GM15510 (cell line): ENCODE measurements at regions not wholly inside any gene's neighbourhood (a gene's known extent, or its start where the extent isn't known, plus 50 kb on each side); places are given as distances from the start of the nearest gene placed in this dataset.

ENCODE experiments used
- POLR2A ChIP-seq: IDR thresholded peaks from 3 replicates; pipeline ENCODE4 v1.6.1; 2011; ENCODE audit warnings: borderline replicate concordance; ENCODE audit not compliant: insufficient read length; ENCODE audit errors: extremely low read depth

DNA sequence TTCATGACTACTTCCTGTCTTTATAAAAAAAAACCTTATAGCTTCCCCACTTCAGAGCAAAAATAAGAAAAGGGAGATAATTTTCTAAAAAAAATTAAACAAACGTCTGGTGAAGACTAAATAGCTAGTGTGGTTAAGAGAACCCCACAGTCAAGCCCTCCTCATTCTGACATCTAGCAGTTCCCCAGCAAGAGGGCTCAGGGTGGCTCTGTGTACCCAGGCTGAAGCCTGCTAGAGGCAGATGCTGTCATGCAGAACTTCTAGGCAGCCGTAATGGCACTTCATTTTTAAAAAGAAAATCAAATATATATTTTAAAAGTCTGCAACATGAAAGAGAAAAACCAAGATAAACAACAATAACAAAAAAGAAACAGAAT, 223.1 kb upstream of the KLF14 start:
- no peak for TF ChIP-seq POLR2A

DNA sequence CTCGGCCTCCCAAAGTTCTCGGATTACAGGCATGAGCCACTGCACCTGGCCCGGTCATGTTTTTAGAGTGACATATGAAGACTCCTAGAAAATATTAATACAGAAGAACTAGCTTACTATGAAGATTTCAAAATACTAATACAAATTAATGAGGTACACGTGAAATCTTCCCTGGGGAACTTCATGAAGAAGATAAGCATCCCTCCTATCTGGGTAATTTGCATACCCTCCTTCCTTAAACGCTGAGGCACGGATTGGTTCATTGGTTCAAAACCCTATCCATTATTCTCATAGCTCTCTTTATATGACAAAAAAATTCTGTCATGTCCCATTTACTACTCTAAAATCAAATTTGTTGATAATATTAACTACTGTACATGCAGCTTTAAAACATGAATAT, 224.8 kb upstream of the KLF14 start:
- no peak for TF ChIP-seq POLR2A

DNA sequence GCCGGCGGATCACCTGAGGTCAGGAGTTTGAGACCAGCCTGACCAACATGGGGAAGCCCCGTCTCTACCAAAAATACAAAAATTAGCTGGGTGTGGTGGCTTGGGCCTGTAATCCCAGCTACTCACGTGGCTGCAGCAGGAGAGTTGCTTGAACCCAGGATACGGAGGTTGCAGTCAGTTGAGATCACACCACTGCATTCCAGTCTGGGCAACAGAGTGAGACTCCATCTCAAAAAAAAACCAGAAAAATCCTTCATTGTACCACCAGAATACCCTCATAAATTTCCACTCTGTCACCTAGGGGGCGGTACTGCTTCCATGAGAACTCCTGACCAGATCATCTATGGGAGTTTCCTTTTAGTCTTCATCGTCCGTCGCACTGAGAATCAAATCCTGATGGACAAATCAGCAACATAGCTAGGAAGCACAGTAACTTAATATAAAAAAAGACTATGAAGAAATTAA, 225.8 kb upstream of the KLF14 start:
- no peak for TF ChIP-seq POLR2A

DNA sequence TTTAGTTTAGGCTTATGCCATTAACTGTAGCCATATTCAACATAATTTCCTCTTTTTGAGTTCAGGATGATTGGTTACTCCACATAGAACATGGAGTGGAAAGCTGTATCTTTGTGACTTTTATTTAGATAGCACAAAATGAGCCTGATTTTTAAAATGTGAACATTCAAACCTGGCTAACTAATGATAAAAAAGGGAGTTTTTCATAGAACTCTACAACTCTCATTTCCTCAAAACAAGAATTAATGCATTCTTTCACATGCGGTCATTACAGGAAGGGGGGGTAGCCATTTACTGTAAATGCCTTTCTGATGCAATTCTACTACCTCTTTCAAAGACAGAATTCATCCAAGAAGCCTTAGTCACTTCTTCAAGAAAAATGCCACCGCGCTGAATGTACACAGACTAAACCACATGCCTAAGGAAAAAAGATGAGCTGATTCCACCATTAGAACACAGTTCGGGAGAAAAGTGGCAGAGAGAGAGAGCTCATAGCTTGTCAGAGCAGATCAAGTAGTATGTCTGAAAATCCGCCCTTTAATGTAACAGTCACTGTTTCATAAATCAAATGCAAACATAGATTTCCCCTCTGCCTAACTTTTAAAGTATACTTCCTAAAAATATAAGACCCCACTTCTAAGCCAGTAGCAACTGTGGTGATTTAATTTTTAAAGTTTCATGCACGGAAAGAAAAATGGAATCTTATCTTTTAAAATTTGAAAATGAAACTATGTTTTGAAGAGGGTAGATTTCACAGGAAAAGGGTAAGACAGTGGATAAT, 226.4 kb upstream of the KLF14 start:
- no peak for TF ChIP-seq POLR2A

DNA sequence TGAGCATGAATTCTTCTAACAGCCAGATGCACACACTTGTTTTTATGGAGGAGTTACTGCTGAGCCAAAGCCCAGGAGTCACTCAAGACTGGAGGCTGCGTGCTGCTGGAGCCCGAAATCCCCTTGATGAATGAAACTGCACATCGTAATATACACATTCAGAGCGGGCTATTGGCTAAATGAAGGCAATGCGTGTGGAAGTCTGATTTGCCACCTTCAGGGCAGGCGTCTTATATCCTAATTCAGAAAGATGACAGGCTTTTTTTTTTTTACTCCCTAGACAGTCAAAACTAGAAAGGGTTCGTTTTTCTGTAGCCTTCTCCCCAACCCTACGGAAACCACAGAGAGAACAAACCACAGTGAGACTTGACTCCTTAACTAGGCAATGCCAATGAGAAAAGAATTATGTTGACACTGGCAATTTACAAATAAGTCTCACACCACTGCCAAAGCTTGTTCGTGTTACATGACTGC, 227.2 kb upstream of the KLF14 start:
- TF ChIP-seq POLR2A = peak; percentile 96

DNA sequence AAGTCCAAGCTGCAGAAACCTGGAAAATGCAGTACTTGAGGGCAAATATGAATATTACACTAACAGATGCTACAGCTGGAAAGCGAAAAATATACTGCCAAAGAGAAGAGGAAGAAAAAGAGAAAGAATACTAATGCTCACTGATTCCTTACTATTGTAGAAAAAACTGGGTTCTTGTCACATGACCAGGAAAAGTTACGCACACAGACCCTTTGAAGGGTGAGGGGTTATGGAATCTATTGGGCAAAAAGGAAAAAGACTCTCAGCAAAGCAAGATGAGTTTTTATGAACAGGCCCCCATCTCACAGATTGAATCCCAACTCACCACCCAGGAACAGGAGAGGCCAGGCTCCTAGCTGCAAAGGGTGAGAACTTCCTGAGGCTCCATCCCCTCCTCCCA, 228.1 kb upstream of the KLF14 start:
- TF ChIP-seq POLR2A = no peak

DNA sequence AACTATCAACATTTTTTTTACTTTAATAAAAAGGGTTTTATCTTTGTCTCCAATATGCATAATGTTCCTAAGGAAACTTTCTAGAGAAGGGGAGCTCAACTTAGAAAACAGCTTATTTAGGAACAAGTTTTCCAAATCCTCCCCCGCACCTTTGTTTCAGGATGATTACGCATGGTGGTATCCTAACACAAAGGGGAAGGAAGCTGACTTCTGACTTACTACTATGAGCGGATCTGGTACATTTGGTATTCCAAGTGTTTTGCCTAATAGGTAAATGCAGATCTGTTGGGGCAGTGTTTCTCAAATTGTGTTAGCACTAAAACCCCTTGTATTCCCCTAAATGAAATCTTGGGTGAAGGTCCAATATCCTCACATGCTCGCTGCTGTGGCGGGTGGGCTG, 229.3 kb upstream of the KLF14 start:
- TF ChIP-seq POLR2A = no peak

DNA sequence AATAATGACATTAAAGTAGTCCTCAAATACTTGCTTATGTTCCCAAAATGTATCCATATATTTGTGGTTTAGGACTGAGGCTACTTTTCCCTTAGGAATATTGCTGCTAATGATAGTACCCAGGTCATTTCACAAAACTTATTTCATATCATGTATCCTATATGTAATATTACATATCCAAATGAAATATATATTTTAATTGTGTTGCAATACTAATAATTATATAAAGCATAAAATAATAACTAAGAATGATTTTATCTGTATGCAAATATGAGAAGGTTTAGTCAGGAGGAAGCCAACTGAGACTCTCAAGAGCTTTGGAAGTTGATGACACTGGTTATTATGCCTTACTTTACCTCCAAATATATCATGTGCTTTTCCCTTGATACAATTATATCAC, 231.5 kb upstream of the KLF14 start:
- TF ChIP-seq POLR2A = no peak

DNA sequence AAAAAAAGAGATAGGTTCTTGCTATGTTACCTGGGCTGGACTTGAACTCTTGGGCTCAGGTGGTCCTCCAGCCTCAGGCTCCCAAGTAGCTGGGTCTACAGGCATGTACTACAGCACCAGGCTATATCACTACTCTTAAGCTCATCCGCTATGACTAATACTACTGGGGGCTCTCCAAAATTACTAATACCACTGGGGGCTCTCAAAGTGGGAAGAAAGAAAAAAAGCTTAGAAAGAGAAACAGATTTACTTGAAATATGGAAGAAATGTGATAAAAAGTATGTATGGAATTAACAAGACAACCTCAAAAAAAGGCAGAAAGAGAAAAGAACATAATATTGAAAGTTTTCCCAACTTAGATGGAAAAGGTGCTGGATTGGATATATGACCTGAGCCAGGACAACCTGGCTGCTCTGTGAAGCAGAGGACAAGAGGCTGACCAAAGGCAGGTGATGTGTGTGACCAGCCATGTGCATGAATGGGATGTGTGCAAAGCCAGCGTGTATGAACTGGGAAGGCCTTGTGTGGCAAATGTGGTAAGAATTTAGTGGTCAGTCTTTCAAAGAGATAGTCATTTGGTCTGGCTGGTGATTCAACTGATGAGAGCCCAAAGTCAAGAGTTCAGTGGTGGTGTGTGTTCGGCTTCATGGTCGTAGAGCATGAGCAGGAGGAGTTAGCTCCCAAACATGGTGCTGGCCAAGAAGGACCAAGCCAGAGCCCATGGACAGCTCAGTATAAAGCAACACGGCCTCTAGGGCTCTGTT, 232.4 kb upstream of the KLF14 start:
- no peak for TF ChIP-seq POLR2A

DNA sequence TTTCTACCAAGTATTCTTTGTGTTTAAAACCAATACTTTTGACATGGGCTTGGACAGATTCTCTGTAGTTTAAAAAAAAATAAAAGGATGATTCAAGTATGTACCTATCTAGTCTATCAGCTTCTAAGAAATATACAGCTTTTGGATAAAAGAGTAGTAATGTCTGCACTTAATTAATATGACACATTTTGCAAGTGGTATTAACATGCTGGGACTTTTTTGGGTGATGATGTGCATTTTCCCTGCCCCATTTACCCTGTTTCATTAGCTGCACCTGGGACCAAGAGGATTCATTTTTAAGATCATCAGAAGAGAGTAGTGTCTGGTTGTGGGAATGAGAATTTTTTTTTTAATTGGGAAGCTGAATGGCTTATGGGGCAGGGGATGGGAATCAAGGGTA, 236.2 kb upstream of the KLF14 start:
- TF ChIP-seq POLR2A = no peak

DNA sequence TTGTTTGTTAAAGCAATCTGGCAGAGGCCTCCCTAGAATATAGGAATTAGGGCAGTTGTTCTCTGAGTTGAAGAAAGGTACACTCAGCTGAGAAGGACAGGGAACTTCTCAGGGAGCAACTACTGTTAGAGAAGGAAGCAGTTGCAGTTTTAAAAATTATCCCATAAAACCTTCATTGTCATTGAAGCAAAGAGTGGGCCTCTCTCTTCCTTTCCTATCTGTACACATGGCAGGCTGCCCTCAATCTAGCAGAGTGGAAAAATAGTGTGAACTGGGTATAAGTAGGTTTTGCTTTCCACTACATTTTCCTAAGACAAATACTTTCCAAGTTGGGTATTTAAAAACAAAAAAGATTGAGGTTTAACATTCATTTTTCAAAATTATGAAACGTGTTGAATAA, 236.7 kb upstream of the KLF14 start:
- TF ChIP-seq POLR2A = no peak

DNA sequence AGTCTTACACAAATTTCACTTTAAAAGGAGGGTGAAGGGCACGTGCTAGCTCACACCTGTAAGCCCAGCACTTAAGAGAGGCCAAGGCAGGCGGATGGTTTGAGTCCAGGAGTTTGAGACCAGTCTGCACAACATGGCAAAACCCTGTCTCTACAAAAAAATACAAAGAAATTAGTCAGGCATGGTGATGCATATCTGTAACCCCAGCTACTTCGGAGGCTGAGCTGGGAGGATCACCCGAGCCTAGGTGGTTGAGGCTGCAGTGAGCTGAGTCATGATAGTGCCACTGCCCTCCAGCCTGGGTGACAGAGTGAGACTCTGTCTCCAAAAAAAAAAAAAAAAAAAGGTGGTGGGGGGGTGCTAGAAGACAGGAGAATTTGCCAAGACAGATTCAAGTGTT, 237.3 kb upstream of the KLF14 start:
- no peak for TF ChIP-seq POLR2A

DNA sequence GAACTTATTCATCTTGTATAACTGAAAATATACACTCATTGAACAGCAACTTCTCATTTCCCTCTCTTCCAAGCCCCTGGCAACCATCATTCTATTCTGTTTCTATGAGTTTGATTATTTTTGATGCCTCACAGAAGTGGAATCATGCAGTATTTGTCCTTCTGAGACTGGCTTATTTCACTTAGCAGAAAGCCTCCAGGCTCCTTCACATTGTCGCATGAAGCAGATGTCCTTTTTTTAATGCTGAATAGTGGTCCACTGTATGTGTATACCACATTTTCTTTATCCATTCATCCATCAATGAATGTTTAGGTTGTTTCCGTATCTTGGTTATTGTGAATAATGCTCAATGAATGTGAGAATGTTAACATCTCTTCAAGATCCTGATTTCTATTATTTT, 238.2 kb upstream of the KLF14 start:
- no peak for TF ChIP-seq POLR2A

DNA sequence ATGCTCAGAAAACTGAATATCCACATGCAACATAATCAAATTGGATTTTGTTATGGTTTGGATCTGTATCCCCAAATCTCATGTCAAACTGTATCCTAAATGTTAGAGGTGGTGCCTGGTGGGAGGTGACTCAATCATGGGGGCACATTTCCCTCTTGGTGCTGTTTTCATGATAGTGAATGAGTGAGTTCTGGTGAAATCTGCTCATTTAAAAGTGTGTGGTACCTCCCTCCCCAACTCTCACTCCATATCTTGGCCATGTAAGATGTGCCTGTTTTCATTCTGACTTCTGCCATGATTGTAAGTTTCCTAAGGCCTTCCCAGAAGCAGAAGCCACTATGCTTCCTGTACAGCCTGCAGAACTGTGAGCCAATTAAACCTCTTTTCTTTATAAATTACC, 239.6 kb upstream of the KLF14 start:
- TF ChIP-seq POLR2A = no peak

DNA sequence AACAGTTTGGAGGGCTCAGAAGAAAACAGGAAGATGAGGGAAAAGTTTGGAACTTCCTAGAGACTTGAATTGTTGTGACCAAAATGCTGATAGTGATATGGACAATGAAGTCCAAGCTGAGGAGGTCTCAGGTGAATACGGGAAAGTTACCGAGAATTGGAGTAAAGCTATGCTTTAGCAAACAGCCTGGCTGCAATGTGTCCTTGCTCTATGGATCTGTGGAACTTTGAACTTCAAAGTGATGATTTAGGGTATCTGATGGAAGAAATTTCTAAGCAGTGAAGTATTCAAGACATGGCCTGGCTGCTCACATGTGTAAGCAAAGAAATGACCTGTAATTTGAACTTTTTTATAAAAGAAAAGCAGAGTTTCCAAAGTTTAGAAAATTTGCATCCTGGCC, 240.2 kb upstream of the KLF14 start:
- no peak for TF ChIP-seq POLR2A

DNA sequence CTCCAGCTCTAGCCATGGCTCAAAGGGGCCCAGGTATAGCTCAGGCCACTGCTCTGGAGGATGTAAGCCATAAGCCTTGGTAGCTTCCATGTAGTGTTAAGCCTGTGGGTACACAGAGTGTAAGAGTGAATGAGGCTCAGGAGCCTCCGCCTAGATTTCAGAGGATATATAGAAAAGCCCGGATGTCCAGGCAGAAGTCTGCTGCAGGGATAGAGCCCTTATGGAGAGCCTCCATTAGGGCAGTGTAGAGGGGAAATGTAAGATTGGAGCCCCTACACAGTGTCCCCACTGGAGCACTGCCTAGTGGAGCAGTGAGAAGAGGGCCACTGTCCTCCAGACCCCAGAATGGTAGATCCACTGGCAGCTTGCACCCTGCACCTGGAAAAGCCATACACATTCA, 240.8 kb upstream of the KLF14 start:
- TF ChIP-seq POLR2A = no peak
